Fibroblast of gingiva (primary cell): ENCODE measurements at regions not wholly inside any gene's neighbourhood (a gene's known extent, or its start where the extent isn't known, plus 50 kb on each side); places are given as distances from the start of the nearest gene placed in this dataset.
"Not testable (repeated sequence)": the region's sequence is repeated elsewhere in the genome, so short reads cannot be mapped to it uniquely, and the experiment has no call there.

ENCODE experiments used
- DNase-seq: peaks from one replicate; pipeline ENCODE4 v3.0.0-alpha.2; 2011; ENCODE audit warnings: low read depth

DNA sequence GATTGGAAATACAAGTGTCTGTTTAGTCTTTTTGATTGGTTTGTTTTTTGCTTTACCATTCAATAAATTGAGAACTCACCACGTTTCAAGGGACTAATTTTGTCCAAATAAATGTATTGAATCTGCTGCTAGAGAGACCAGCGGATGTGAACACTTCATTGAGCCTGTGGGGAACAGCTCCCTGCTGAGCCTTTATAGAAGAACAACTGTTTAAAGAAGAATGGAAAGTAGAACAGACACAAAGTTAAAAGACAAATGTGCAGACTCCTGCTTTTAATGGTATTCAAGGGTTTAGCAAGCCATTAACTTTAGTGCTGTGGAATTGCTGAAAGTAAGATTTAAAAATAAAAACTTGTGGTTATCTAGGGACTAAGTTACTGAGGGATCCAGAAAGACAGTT is 817.7 kb upstream of the B3GALT2 start:
- no peak for DNase-seq

GRCh38 chr1:194001726-194002350 is 815.4 kb upstream of the B3GALT2 start:
- DNase-seq: not testable (repeated sequence)

- DNase-seq: no peak
These were observed 802.5 kb upstream of the B3GALT2 start for GRCh38 chr1:193988885-193989284.

- DNase-seq: no peak
These were observed 792.8 kb upstream of the B3GALT2 start for GRCh38 chr1:193979219-193979618.

GRCh38 chr1:193974286-193974798 is 787.9 kb upstream of the B3GALT2 start:
- DNase-seq: no peak

GRCh38 chr1:193973428-193973827 is 787.0 kb upstream of the B3GALT2 start:
- DNase-seq: no peak

DNA sequence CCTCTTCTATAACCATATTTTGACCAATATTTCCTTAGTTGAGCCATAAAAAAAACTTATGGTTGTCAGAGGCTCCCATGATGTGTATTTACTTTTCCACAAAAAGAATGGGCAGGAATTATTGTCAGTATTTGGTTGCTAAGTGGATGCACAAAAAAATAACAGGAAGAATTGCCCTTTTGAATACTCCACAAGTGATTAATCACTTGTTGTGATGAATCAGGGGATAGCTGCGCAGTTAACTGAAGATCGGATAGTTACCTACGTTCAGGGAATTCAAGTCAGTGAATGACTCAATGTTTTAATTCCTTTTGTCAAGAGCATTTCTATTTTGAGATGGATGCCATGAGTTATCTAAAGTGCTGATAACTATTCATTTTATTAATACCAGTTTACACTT is 785.2 kb upstream of the B3GALT2 start:
- no peak for DNase-seq

DNA sequence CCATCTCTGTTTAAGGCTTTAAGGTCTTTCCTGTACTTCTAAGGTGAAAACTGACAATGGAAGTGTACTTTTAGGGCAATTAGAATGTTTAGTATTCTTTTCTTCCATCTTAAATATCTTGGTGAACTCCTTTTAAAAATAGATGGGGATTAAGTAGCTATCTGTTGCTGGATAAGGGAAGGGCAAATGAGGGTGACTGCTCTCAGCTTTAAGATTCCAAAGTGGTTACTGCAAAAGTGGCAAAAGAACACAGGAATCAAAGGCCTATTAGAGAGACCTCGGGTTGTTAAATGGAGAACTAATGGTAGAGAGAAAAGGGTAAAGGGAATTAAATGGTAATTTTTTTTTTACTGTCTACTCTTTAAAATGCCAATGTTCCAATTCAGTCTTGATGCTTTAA is 774.1 kb upstream of the B3GALT2 start:
- no peak for DNase-seq

GRCh38 chr1:193960040-193960439 is 773.6 kb upstream of the B3GALT2 start:
- no peak for DNase-seq

DNA sequence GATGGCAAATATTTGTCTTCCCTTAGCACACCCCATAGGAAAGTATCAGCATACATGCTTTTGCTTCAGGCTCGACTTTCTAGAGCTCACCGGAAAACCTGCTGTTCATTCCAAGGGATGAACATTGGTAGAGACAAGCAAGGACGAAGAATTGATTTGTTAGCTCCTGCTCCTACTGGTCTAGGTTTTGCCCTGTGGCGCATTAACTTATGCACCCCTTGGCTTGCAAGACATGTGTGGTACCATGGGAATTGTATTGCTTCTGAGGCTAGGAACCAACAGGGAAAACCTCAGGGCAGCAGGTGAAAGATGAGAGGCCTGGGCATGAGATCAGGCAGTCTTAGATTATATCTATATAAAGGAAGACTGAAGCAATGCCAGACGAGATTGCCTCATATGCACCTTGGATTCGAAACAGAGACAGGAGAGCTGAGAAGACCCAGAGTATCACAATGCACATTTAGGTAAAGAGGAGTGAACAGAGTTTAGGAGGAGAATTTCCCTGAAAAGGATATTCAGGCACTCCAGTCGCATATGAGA is 771.2 kb upstream of the B3GALT2 start:
- DNase-seq: no peak

DNA sequence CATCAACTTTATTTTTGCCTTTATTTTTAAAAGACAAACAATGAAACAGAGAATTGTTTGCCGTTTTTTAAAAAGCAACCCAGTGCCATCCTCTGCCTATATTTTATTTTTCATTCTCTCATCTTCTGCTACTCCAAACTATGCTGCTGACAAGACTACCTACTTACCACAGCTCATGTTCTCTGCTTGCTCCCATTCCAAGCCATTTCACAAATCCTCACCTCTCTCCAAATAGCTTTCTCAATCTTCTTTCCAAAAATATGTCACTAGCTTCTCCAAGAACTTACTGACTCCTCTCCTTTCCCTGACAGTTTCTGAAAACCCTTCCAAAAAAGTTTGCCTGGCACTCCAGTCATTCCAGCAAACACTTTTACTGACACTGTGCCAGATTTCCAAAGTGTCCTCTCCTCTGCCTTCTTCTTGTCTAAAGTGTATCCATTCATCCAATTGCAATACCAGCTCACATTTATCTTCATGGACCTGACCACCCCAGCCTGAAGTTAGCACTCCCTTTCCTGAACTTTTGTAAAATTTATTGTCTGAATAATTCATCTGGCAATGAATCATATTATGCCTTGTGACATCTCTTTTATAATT is 766.5 kb upstream of the B3GALT2 start:
- no peak for DNase-seq

GRCh38 chr1:193951984-193952383 is 765.6 kb upstream of the B3GALT2 start:
- peak; percentile 41 for DNase-seq

- no peak for DNase-seq
These were observed 758.0 kb upstream of the B3GALT2 start for GRCh38 chr1:193944454-193944853.

- DNase-seq: no peak
These were observed 753.8 kb upstream of the B3GALT2 start for GRCh38 chr1:193940176-193940575.

DNA sequence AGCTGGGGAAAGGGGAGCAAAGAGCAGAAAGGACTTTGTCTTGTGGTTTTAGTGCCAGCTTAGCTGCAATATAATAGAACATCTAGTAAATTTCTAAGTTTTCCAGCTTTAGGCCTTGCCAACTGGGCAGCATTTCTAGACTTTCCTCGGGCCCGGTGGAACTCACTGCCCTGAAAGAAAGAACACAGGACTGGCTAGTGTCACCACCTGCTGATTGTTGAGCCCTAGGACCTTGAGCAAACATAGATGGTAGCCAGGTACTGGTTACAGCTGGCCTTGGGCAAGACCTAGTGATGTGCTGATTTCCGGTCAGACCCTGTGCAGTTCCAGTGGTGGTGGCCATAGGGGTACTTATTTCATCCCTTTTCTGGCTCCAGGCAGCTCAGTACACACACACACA is 753.2 kb upstream of the B3GALT2 start:
- no peak for DNase-seq

DNA sequence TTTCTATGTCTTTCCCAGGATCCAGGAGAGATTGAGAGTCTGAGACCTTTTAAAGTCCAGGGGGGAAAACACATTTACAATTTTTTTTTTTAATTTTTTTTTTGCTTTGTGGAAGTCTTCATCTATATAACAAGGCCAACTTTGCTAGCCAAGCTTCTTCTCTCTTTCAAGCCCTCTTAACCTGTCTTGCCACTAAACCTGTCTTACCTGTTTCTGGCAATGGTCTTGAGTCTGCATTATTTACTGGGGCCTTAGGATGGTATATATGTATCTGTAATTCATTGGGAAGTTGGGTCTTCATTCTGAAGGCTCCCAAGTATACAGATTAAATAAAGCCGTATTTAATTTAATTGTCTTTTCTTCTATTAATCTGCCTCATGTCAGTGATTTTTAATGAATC is 750.9 kb upstream of the B3GALT2 start:
- no peak for DNase-seq

DNA sequence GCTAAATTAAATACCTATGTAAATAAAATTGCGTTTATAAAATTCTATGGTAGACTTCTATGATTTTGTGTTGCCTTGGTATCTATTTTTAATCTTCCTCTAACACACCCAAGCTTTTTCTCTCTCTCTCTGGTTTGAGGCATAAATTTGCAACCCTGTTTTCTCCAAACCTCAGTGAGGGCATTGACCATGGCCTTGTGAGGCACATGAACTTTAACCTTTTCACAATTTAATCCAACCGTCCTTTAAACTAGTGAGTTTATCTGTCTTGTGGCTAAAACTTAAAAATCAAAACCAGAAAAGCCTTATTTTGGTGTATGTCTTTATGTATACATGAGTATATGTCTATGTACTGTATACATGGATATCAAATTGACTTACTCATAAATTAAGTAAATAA is 746.6 kb upstream of the B3GALT2 start:
- no peak for DNase-seq

GRCh38 chr1:193931356-193931755 is 744.9 kb upstream of the B3GALT2 start:
- DNase-seq: no peak

- DNase-seq: no peak
These were observed 743.1 kb upstream of the B3GALT2 start for GRCh38 chr1:193929374-193930033.

- no peak for DNase-seq
These were observed 741.1 kb upstream of the B3GALT2 start for GRCh38 chr1:193927550-193927949.

DNA sequence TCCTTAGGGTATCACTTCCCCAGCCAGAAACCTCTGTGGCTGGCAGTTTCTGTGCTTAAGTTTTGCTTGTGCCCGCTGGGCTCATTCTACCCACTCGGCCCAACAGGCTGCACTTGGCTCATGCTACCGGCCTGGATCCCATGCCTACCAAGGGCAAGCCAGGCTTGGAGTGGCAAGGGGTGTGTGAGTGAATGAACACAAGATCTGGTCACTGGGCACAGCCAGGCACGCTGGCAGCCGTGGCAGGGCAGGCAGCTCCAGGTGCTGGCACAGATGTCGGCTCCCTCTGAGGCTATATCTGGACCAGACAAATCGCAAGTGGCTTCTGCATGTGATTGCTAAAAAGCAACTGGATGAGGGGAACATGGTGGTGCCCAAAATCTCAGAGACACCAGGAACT is 740.5 kb upstream of the B3GALT2 start:
- DNase-seq: no peak

DNA sequence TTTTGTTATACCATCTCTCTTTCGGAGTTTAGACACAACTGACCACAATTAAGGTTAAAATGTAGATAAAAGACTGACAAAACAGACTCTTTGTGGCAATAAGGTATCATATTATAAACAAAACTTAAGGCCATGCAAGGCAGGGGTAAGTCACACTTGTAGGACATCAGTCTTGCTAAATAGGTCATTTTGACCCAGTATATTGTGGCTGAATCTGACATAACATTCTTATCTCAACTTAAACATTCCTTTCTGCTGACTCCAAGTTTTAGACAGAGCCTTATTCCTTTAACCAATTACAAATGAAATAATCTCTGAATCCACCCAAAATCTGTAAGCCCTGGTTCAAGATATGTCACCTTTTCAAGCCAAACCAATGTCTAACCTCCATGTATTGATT is 733.4 kb upstream of the B3GALT2 start:
- no peak for DNase-seq

- DNase-seq: no peak
These were observed 730.0 kb upstream of the B3GALT2 start for GRCh38 chr1:193916452-193916851.
